Tibial artery (tissue), 4 donors: ENCODE measurements at regions not wholly inside any gene's neighbourhood (a gene's known extent, or its start where the extent isn't known, plus 50 kb on each side); places are given as distances from the start of the nearest gene placed in this dataset.
A peak's percentile ranks its signal among the peaks of the same experiment; 100 is the strongest.

Experiments
- DNase-seq, 2 donors: peaks; one replicate each; pipeline ENCODE4 v3.0.0-alpha.2; 2019
- H3K27ac ChIP-seq, 2 donors: fragments of 200-600 bp; sonication (generic) in 1 of 2; 1 replicate in 1 of 2; 2 replicates in 1 of 2; pipeline ENCODE4 v1.5.1; 2018 to 2019; ENCODE audit warnings: mild to moderate bottlenecking in 1 of 2
- H3K27me3 ChIP-seq, 2 donors: fragments of 200-600 bp; sonication (generic) in 1 of 2; one replicate each; pipeline versions ENCODE4 v1.5.1 to v1.6.0; 2016 to 2019
- H3K36me3 ChIP-seq, 3 donors: fragments of 200-600 bp; sonication (generic) in 2 of 3; one replicate each; pipeline ENCODE4 v1.5.1; 2016 to 2019; ENCODE audit warnings: mild to moderate bottlenecking in 2 of 3
- H3K4me1 ChIP-seq, 4 donors: fragments of 200-600 bp; sonication (generic) in 2 of 4; 1 replicate in 3 of 4; 2 replicates in 1 of 4; pipeline ENCODE4 v1.5.1; 2016 to 2019
- H3K4me3 ChIP-seq, 2 donors: fragments of 200-600 bp; sonication (generic) in 1 of 2; 1 replicate in 1 of 2; 2 replicates in 1 of 2; pipeline ENCODE4 v1.5.1; 2018 to 2019; ENCODE audit warnings: mild to moderate bottlenecking in 2 of 2
- H3K9me3 ChIP-seq, 3 donors: fragments of 200-600 bp; sonication (generic) in 1 of 3; one replicate each; pipeline ENCODE4 v1.5.1; 2016 to 2019
- intact Hi-C: fragments of 100-400 bp; cut with DNase I; formaldehyde crosslinking; loops from one replicate; pipeline ENCODE4 v1.15.0; 2023; ENCODE audit warnings: low total_unique reads
- TF ChIP-seq, protein P1 (sequence below), 2 experiments: fragments of 200-600 bp in 1 of 2; fragments of 450-650 bp in 1 of 2; IDR thresholded peaks; one replicate each; pipeline ENCODE4 v1.5.1; 2017 to 2019; ENCODE audit warnings: antibody characterized with exemption in 2 of 2, mild to moderate bottlenecking in 1 of 2, moderate library complexity in 1 of 2

DNA sequence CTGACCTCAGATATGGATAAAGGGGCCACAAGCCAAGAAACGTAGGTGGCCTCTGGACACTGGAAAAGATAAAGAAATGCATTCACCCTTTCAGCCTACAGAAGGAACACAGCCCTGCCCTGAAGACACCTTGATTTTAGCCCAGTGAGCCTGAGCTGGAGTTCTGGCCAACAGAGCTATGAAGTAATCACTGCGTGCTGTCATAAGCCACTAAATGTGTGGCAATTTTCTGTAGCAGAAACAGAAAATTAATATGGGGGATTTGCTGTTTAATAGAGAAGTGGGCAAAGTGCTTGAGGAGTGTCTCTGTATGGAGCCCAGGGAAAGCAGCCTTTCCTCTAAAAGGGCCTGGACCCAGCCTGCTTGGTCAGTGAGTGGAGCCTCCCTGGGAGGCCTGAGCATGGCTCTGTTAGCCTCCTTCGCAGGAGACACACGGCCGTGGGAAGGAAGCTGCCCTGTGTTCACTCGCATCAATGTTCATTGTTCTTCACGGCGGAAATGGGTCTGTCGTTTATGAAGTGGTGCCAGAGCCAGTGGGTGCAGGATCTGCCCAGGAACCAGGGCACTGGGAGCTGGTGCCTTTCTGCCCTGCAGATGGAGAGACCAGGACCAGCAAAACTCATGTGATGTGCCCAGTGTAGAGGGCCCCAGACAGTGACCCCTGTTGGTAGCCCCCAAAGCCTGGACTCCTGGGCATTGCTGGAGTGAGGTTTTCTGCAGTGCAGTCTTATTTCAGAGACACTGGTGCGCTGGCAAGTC is 268.9 kb downstream of the NDUFA10 start:
- Histone ChIP-seq H3K27me3 (no peaks in the 10 kb centered on the region), H3K4me1 (peaks cover 0 to 56% (median 34%) of the 10 kb centered on the region in 4 donors), H3K27ac (peak overlapping the region; percentile 75 to 77), H3K9me3 (peaks cover 0 to 11% (median 0%) of the 10 kb centered on the region in 3 donors), H3K4me3 (no peak overlapping the region), H3K36me3 (no peaks in the 10 kb centered on the region)
- intact Hi-C loops, result no loop called here
- no peak for DNase-seq
- TF ChIP-seq, protein P1, sequence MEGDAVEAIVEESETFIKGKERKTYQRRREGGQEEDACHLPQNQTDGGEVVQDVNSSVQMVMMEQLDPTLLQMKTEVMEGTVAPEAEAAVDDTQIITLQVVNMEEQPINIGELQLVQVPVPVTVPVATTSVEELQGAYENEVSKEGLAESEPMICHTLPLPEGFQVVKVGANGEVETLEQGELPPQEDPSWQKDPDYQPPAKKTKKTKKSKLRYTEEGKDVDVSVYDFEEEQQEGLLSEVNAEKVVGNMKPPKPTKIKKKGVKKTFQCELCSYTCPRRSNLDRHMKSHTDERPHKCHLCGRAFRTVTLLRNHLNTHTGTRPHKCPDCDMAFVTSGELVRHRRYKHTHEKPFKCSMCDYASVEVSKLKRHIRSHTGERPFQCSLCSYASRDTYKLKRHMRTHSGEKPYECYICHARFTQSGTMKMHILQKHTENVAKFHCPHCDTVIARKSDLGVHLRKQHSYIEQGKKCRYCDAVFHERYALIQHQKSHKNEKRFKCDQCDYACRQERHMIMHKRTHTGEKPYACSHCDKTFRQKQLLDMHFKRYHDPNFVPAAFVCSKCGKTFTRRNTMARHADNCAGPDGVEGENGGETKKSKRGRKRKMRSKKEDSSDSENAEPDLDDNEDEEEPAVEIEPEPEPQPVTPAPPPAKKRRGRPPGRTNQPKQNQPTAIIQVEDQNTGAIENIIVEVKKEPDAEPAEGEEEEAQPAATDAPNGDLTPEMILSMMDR (IDR thresholded peaks at IDR 0.05), result no peak

GRCh38 chr2:239753401-239753837 is 271.7 kb downstream of the NDUFA10 start:
- Histone ChIP-seq H3K36me3 (no peaks in the 10 kb centered on the region), H3K4me3 (no peak overlapping the region), H3K27ac (no peak overlapping the region), H3K9me3 (no peaks in the 10 kb centered on the region), H3K4me1 (peaks cover 0 to 51% (median 34%) of the 10 kb centered on the region in 4 donors), H3K27me3 (no peaks in the 10 kb centered on the region)
- intact Hi-C loops, result no loop called here
- DNase-seq, result no peak
- TF ChIP-seq, protein P1 (IDR thresholded peaks at IDR 0.05), result no peak

GRCh38 chr2:239752951-239753350 is 272.2 kb downstream of the NDUFA10 start:
- DNase-seq, result no peak
- intact Hi-C loops, result no loop called here

GRCh38 chr2:239751679-239752355 is 273.3 kb downstream of the NDUFA10 start:
- H3K27ac ChIP-seq, result peak overlapping the region; percentile 23 to 25
- peak in 1 of 2 donors; percentile 29 for DNase-seq
- intact Hi-C loops, result no loop called here
- H3K4me3 ChIP-seq, result peak overlapping the region; percentile 3 to 22
- H3K4me1 ChIP-seq, result peaks cover 0 to 35% (median 25%) of the 10 kb centered on the region in 4 donors
- H3K27me3 ChIP-seq, result peaks cover 0 to 2% of the 10 kb centered on the region in 2 donors
- no peaks in the 10 kb centered on the region for H3K36me3 ChIP-seq
- TF ChIP-seq, protein P1 (IDR thresholded peaks at IDR 0.05), result no peak
- H3K9me3 ChIP-seq, result no peaks in the 10 kb centered on the region

More at GRCh38 chr2:239752951-239753350, 272.2 kb downstream of the NDUFA10 start:
- H3K36me3 ChIP-seq, result no peaks in the 10 kb centered on the region
- no peak overlapping the region for H3K27ac ChIP-seq
- TF ChIP-seq, protein P1 (IDR thresholded peaks at IDR 0.05), result no peak
- H3K4me3 ChIP-seq, result no peak overlapping the region
- no peaks in the 10 kb centered on the region for H3K27me3 ChIP-seq
- H3K9me3 ChIP-seq, result no peaks in the 10 kb centered on the region
- peaks cover 0 to 46% (median 33%) of the 10 kb centered on the region in 4 donors for H3K4me1 ChIP-seq

DNA sequence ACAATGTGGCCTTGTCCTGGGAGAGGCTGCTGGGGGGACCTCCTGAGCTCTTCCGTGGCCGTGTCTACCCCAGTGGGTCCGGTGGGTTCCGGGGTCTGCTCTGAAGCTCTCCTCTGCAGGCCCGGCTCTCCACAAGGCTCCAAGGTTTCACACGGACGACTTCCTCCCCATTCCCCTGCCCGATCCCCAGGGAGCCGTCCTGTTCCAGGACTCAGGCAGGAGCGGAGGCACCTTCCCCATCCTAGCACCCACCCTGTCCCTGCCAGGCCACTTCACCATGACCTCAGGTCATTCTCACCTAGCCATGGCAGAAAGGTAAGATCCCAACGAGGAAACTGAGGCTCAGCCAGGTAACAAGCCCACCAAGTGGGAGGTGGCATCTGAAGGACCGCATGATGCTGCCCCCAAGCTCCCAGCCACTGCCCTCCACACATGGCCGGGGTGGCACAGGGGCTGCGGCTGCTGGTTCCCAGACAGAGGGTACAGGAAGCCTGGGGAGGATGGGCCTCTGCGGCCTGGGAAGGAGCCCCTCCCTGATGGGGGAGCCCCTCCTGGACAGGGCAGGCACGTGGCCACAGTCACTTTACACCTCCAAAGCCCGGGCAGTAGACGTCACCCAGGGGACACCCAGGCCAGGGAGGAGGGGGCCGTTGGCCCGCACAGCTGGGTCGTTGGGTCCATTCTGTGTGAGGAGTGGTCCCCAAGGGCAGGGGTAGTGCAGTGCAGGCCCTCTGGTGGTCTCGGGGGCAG is 274.0 kb downstream of the NDUFA10 start:
- intact Hi-C loops, result no loop called here
- peak overlapping the region in 1 of 2 donors; percentile 25 for H3K27ac ChIP-seq
- DNase-seq, result no peak
- H3K4me1 ChIP-seq, result peaks cover 0 to 28% (median 18%) of the 10 kb centered on the region in 4 donors
- H3K9me3 ChIP-seq, result no peaks in the 10 kb centered on the region
- H3K36me3 ChIP-seq, result no peaks in the 10 kb centered on the region
- no peak overlapping the region for H3K4me3 ChIP-seq
- H3K27me3 ChIP-seq, result peaks cover 0 to 6% of the 10 kb centered on the region in 2 donors
- TF ChIP-seq, protein P1 (IDR thresholded peaks at IDR 0.05), result no peak
